Activated naive CD4-positive, alpha-beta T cell treated with anti-CD3 and anti-CD28 coated beads for 36 hours (primary cell): ENCODE measurements at regions not wholly inside any gene's neighbourhood (a gene's known extent, or its start where the extent isn't known, plus 50 kb on each side); places are given as distances from the start of the nearest gene placed in this dataset.
A peak's percentile ranks its signal among the peaks of the same experiment; 100 is the strongest.

Source experiments
- CTCF ChIA-PET: fragments of 350-600 bp; sonication (Branson Sonifier 250); formaldehyde crosslinking; loops from one replicate; lab custom pipeline; 2021; ENCODE audit warnings: antibody characterized with exemption; lab: Charles Lee
- DNase-seq: peaks from one replicate; pipeline ENCODE4 v3.0.0-alpha.2; 2020
- H3K27ac Mint-ChIP-seq: one replicate; pipeline ENCODE4 v1.8.0; 2021; ENCODE audit warnings: mild to moderate bottlenecking, mixed read lengths
- H3K27me3 Mint-ChIP-seq: one replicate; pipeline ENCODE4 v1.8.0; 2021; ENCODE audit warnings: low read depth, mixed read lengths
- H3K36me3 Mint-ChIP-seq: one replicate; pipeline ENCODE4 v1.8.0; 2021; ENCODE audit warnings: low read depth, mixed read lengths
- H3K4me1 Mint-ChIP-seq: one replicate; pipeline ENCODE4 v1.8.0; 2021; ENCODE audit warnings: low read depth, mixed read lengths
- H3K4me3 Mint-ChIP-seq: one replicate; pipeline ENCODE4 v1.8.0; 2021; ENCODE audit warnings: mild to moderate bottlenecking, moderate library complexity, mixed read lengths
- H3K9me3 Mint-ChIP-seq: one replicate; pipeline ENCODE4 v1.8.0; 2021; ENCODE audit warnings: mixed read lengths
- intact Hi-C: fragments of 100-400 bp; cut with micrococcal nuclease; formaldehyde crosslinking; loops from one replicate; pipeline ENCODE4 v1.15.1; 2023

DNA sequence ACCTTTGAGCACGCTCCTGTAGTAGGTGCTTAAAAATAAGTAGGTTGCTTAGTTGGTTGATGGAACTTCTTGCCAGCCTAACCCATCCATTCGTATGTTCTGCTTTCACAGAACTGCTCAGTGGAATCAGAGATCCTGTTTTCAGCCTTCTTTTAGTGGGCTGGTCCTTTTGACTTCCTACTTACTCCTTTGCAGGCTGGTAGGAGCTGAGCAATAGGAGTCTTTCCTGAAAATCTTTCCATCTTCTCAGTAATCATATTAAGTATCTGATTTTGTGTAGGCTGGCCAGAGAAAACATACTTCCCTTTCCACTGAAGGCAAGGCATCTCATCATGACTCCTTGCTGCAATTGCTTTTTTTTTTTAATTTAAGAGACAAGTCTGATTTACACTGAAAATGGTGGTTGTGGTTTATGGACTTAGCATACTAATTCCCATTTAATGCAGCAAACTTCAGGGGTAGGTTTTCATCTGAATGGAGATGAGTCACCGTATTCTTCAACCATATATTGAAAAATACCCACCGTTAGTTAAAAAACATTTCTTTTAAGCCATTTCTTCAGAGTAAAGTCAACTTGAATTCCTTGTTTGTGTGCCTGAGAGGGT is 208.0 kb downstream of the ZNF365 start:
- no peaks in the 10 kb centered on the region for H3K27me3 Mint-ChIP-seq
- no peaks in the 10 kb centered on the region for H3K4me1 Mint-ChIP-seq
- intact Hi-C loops: no loop called here
- H3K4me3 Mint-ChIP-seq: no peak overlapping the region
- no peaks in the 10 kb centered on the region for H3K9me3 Mint-ChIP-seq
- H3K27ac Mint-ChIP-seq: no peak overlapping the region
- no peak for DNase-seq
- H3K36me3 Mint-ChIP-seq: no peaks in the 10 kb centered on the region
- CTCF ChIA-PET: interaction anchor here (0.6 to 2.4 kb wide), 3 partner anchors 12 to 575 kb away, joined by 3 to 8 read pairs (median 4); no protein-coding TSS in a partner anchor

DNA sequence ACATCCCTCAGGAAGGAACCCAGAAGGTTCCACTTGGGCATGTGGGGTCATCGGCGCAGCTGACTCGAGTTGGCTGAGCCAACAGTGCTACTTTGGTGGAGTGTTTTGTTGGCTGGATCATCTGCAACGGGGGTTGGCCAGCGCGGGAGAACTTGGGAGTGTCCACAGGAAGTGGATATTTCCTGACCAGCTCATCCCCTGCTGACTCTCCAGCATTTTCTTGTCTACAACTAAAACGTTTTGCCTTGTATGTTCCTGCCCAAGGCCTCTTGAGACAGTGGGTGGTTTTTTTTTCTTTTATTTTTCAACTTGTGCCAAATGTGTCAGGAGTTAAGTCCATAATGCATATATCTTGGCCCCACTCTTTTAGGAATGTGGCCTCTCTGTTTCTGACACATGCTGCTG is 208.6 kb downstream of the ZNF365 start:
- no peaks in the 10 kb centered on the region for H3K27me3 Mint-ChIP-seq
- intact Hi-C loops: no loop called here
- H3K36me3 Mint-ChIP-seq: no peaks in the 10 kb centered on the region
- CTCF ChIA-PET: interaction anchor here (1.2 to 2.4 kb wide), 2 partner anchors 9 to 11 kb away, joined by 3 to 8 read pairs; no protein-coding TSS in a partner anchor
- H3K9me3 Mint-ChIP-seq: no peaks in the 10 kb centered on the region
- DNase-seq: no peak
- no peak overlapping the region for H3K4me3 Mint-ChIP-seq
- no peaks in the 10 kb centered on the region for H3K4me1 Mint-ChIP-seq
- no peak overlapping the region for H3K27ac Mint-ChIP-seq

DNA sequence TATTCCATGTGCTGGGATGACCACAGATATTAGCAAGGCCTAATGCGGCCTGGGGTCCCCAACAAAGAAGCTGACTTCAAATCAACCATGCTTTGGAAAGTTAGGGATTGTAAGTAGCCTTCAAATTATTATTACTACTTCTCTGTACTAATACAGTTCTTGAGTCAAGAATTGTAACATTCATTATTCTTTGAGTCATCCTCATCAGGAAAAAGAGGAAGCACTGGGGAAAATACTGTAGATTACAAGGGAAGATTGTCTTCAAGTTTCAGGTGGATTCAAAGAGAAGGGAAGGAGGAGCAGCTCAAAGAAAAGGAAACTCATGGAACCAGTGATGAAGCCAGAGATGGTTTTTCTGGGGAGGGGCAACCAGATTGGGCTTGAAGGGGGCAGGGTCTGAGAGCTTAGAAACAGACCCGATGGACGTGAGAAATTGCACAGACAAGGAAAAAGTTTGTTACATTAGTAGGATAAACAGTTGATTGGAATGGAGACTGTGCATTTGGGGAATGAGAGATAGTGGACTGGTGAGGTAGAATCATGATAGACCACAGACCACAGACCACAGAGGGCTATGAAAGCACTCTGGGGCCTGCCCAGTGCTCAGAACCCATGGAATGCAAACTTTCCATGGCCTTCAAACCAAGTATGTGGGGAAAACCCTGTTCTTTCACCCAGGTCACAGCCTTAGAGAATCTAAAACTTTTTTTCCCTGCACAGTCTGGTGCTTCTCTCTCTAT is 209.9 kb downstream of the ZNF365 start:
- DNase-seq: no peak
- Mint-ChIP-seq H3K27me3 (no peaks in the 10 kb centered on the region), H3K9me3 (peaks cover 4% of the 10 kb centered on the region), H3K36me3 (no peaks in the 10 kb centered on the region), H3K27ac (no peak overlapping the region), H3K4me3 (no peak overlapping the region), H3K4me1 (no peaks in the 10 kb centered on the region)
- CTCF ChIA-PET: interaction anchor here (0.6 to 1.2 kb wide), 5 partner anchors 10 to 573 kb away, joined by 3 to 4 read pairs (median 3); no protein-coding TSS in a partner anchor
- intact Hi-C loops: no loop called here

DNA sequence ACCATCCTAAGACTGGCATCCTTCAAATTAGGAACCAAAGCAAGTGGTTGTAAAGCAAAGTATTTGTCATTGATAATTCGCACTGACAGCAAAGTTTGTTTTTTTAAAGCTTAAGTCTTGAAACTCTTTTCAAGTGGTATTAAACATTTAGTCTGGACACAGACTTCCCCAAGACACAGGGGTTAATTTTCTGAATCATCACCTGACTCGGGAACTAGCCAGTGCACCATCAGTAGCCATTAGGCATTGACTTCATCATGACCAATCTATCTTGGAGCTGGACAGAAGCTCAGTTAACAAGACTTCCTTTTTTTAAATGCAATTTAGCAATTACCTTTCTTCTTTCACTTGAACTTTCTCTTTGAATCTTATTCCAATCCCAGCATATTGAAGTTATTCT is 210.6 kb downstream of the ZNF365 start:
- peaks cover under 1% of the 10 kb centered on the region for H3K27me3 Mint-ChIP-seq
- no peaks in the 10 kb centered on the region for H3K36me3 Mint-ChIP-seq
- no peak overlapping the region for H3K4me3 Mint-ChIP-seq
- no peaks in the 10 kb centered on the region for H3K4me1 Mint-ChIP-seq
- CTCF ChIA-PET: interaction anchor here (0.7 to 1.0 kb wide), 2 partner anchors 30 to 573 kb away, joined by 3 read pairs; no protein-coding TSS in a partner anchor
- intact Hi-C loops: no loop called here
- H3K27ac Mint-ChIP-seq: no peak overlapping the region
- H3K9me3 Mint-ChIP-seq: peaks cover 4% of the 10 kb centered on the region
- no peak for DNase-seq

DNA sequence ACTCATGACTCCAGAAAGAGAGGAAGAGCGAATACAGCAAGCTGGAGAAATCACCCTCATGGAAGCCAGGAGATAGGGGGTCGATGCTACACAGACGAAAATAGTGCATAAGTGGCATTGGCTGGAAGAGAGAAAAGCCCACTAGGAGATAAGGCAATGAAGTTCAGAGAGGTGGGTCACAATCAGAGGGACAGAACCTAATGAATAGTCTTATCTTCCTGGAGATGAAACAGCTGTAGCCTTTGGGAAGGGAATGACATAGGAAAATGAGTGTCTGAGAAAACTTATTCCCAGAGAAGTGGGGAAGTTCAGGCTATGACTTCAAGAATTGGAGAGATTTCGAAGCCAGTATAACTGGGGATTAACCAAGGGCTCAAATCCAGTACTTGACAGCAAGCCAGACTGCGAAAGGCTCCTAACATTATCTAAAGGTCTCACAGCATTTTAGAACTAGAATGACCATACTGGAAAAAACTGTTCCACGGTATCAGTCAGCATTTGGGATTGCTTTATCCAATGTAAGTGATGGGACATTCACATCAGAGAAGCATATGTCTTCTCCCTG is 211.1 kb downstream of the ZNF365 start:
- no peak for DNase-seq
- Mint-ChIP-seq H3K36me3 (no peaks in the 10 kb centered on the region), H3K27ac (no peak overlapping the region), H3K9me3 (peaks cover 4% of the 10 kb centered on the region), H3K27me3 (peaks cover 3% of the 10 kb centered on the region), H3K4me3 (no peak overlapping the region), H3K4me1 (peaks cover 2% of the 10 kb centered on the region)
- intact Hi-C loops: no loop called here
- CTCF ChIA-PET: no interaction called here

DNA sequence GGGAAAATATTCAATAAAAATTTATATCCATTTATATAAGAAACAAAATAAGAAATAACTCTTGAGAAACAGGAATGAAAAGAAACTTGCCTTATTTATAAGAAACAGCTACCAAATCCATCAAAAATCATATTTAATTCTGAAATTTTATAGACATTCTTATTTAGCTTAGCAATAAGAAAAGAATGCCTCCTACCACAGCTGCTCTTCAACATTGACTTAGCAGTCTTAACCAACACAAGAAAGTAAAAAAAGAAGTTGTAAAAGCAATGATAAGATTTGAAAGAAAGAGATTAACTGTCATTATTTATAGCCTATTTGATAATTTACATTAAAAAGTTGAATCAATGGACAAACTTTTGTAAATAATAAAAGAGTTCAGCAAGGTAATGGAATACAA is 212.8 kb downstream of the ZNF365 start:
- peaks cover 3% of the 10 kb centered on the region for H3K27me3 Mint-ChIP-seq
- no peak for DNase-seq
- no peaks in the 10 kb centered on the region for H3K36me3 Mint-ChIP-seq
- no peak overlapping the region for H3K27ac Mint-ChIP-seq
- peaks cover 2% of the 10 kb centered on the region for H3K4me1 Mint-ChIP-seq
- peaks cover 4% of the 10 kb centered on the region for H3K9me3 Mint-ChIP-seq
- no peak overlapping the region for H3K4me3 Mint-ChIP-seq
- intact Hi-C loops: no loop called here
- CTCF ChIA-PET: interaction anchor here (1.7 kb wide), 1 partner anchor 9 kb away, joined by 6 read pairs; no protein-coding TSS in a partner anchor

DNA sequence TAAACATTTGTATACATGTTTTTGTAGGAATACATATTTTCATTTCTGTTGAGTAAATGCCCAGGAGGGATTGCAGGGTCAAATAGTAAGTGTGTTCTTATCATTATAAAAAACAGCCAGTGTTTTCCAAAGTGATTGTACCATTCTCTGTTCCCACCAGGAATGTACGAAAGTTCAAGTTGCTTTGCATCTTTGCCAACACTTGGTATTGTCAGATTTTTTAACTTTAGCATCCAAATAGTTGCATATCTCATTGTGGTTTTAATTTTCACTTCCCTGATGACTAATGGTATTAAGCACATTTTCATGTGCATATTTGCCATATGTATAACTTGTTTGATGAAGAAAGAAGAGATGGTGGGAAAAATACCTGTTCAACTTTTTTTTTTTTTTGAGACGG is 213.9 kb downstream of the ZNF365 start:
- CTCF ChIA-PET: interaction anchor here (1.0 to 1.7 kb wide), 2 partner anchors 8 to 11 kb away, joined by 4 to 6 read pairs; no protein-coding TSS in a partner anchor
- Mint-ChIP-seq H3K36me3 (no peaks in the 10 kb centered on the region), H3K4me3 (no peak overlapping the region), H3K27ac (no peak overlapping the region), H3K27me3 (peaks cover 3% of the 10 kb centered on the region), H3K4me1 (peaks cover 2% of the 10 kb centered on the region), H3K9me3 (peaks cover 4% of the 10 kb centered on the region)
- no peak for DNase-seq
- intact Hi-C loops: no loop called here

DNA sequence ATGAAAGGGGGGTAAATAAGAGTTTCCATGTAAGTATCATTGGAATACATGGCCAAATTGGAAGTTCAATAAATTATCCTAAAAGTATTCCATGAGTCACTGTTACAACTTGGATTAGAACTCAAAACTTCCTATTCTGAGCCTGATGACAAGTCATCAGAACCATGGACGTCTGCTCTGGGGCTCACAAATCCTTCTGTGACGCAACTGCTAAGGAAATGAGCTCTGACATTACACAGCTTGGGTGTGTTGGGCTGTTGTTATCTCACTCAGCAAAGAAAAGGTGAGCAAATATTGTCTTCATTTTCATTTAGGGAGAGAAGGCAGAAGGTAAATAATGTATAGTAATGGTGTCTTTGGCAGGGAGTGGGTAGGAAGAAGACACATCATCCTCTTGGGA is 214.8 kb upstream of the ADO start:
- peaks cover 2% of the 10 kb centered on the region for H3K4me1 Mint-ChIP-seq
- H3K9me3 Mint-ChIP-seq: peaks cover 4% of the 10 kb centered on the region
- peaks cover 3% of the 10 kb centered on the region for H3K27me3 Mint-ChIP-seq
- CTCF ChIA-PET: interaction anchor here (0.6 kb wide), 1 partner anchor 541 kb away, joined by 3 read pairs; no protein-coding TSS in a partner anchor
- no peak overlapping the region for H3K27ac Mint-ChIP-seq
- H3K4me3 Mint-ChIP-seq: no peak overlapping the region
- intact Hi-C loops: loop anchor here (5.0 kb wide), 4 partner anchors 97 to 1133 kb away; no protein-coding TSS in a partner anchor
- H3K36me3 Mint-ChIP-seq: no peaks in the 10 kb centered on the region
- no peak for DNase-seq

DNA sequence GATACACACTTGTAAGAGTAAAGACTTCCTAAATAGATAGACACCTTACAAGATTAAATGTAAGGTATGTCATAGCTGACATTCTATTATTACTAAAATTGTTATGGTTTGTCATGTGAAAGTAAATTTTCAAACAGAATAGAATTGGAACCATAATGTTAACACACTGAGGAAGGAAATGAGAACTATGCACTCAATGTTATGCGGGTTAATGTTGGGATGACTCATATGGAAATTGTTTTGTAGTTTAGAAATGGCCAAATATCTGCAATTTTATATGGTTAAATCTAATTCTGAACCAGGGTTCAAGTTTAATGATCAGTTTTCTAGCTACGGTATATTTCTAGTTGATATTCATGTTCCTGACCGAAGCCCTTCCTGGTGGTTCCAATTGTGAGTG is 214.2 kb upstream of the ADO start:
- Mint-ChIP-seq H3K27ac (no peak overlapping the region), H3K4me1 (peaks cover 2% of the 10 kb centered on the region), H3K4me3 (no peak overlapping the region), H3K27me3 (peaks cover 3% of the 10 kb centered on the region), H3K36me3 (no peaks in the 10 kb centered on the region), H3K9me3 (peaks cover 4% of the 10 kb centered on the region)
- CTCF ChIA-PET: interaction anchor here (0.6 to 1.2 kb wide), 2 partner anchors 20 to 540 kb away, joined by 3 to 4 read pairs; no protein-coding TSS in a partner anchor
- no peak for DNase-seq
- intact Hi-C loops: loop anchor here (5.0 kb wide), 4 partner anchors 98 to 1132 kb away; no protein-coding TSS in a partner anchor

DNA sequence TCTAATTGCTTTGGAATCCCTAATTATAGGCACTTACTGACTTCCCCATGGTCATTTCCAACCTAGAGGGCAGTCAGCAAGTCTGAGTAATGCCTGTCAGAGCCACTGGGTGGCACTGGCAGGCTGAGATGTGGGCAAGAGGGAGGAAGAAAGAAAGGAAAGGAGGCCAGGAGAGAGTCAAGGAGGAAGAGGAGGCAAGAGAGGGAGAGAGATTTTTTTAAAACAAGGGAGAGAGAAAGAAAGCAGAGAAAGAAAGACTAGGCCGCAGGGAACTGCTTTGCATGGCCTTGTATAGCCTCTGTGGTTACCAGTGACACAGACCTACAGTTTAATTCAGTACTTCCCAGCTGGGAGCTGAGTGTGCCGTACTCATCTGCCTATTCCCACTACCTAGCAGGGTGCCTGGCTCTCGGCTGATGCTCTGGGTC is 210.4 kb upstream of the ADO start:
- Mint-ChIP-seq H3K4me3 (no peak overlapping the region), H3K36me3 (no peaks in the 10 kb centered on the region), H3K27ac (no peak overlapping the region), H3K4me1 (peaks cover 2% of the 10 kb centered on the region), H3K27me3 (peaks cover 7% of the 10 kb centered on the region), H3K9me3 (no peaks in the 10 kb centered on the region)
- DNase-seq: peak; percentile 66
- intact Hi-C loops: loop anchor here (1.0 to 5.0 kb wide), 8 partner anchors 102 to 1128 kb away; no protein-coding TSS in a partner anchor
- CTCF ChIA-PET: interaction anchor here (0.6 to 2.7 kb wide), 27 partner anchors 12 to 1126 kb away, joined by 3 to 24 read pairs (median 4); no protein-coding TSS in a partner anchor

DNA sequence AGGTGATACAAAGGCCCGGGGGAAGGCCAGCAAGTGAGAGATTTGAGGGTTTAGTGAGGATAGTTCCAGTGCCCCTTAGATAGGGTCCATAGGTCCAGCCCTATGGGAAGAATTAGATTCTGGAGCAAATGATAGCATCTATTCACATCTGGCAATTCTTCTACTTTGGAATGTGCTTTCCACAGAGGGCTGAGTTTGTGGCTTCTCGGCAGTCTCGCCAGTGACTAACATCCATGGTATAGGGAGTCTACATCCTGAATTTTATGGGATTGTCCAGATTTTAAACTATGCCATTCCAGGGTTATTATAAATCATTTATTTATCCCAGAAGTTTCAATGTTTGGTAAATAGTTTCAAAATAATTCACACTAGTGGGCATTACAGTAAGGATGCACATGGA is 207.3 kb upstream of the ADO start:
- H3K9me3 Mint-ChIP-seq: no peaks in the 10 kb centered on the region
- no peaks in the 10 kb centered on the region for H3K4me1 Mint-ChIP-seq
- DNase-seq: no peak
- no peaks in the 10 kb centered on the region for H3K36me3 Mint-ChIP-seq
- intact Hi-C loops: no loop called here
- CTCF ChIA-PET: interaction anchor here (1.1 to 1.6 kb wide), 2 partner anchors 10 to 13 kb away, joined by 6 read pairs; no protein-coding TSS in a partner anchor
- no peak overlapping the region for H3K4me3 Mint-ChIP-seq
- no peak overlapping the region for H3K27ac Mint-ChIP-seq
- H3K27me3 Mint-ChIP-seq: peaks cover 5% of the 10 kb centered on the region

DNA sequence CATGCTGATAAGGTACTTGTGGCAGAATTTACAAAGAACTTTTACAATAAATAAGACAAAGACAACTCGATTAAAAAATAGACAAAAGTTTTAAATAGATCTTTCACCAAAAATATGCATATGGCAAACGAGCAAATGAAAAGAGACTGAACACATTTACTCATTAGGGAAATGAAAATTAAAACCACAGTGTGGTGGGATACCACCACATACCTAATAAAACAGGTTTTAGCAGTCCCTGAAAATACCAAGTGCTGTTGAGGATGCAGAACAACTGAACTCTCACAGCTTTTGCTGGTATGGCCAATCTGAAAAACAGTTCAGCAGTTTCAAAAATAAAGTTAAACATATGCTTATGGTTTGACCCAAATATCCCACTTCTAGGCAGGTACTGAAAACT is 205.4 kb upstream of the ADO start:
- Mint-ChIP-seq H3K9me3 (no peaks in the 10 kb centered on the region), H3K36me3 (no peaks in the 10 kb centered on the region)

More for the DNA sequence above, 205.4 kb upstream of the ADO start:
- CTCF ChIA-PET: interaction anchor here (0.6 to 1.4 kb wide), 3 partner anchors 12 to 133 kb away, joined by 3 to 10 read pairs (median 3); no protein-coding TSS in a partner anchor
- intact Hi-C loops: no loop called here
- DNase-seq: no peak
- H3K27me3 Mint-ChIP-seq: peaks cover 5% of the 10 kb centered on the region
- H3K4me1 Mint-ChIP-seq: no peaks in the 10 kb centered on the region
- no peak overlapping the region for H3K4me3 Mint-ChIP-seq
- no peak overlapping the region for H3K27ac Mint-ChIP-seq
